GM19467 (cell line): ENCODE measurements at regions not wholly inside any gene's neighbourhood (a gene's known extent, or its start where the extent isn't known, plus 50 kb on each side); places are given as distances from the start of the nearest gene placed in this dataset.
"Not testable (repeated sequence)": the region's sequence is repeated elsewhere in the genome, so short reads cannot be mapped to it uniquely, and the experiment has no call there.

Source experiments
- ATAC-seq: cut with Tn5 transposase; IDR thresholded peaks from one replicate; pipeline ENCODE4 v1.9.1; 2021; ENCODE audit warnings: mild to moderate bottlenecking, moderate library complexity; ENCODE audit not compliant: unreplicated experiment

- no peak for ATAC-seq
These were observed 1240.5 kb downstream of the UQCRFS1 start for GRCh38 chr19:27972291-27973040.

GRCh38 chr19:27971869-27972268, 1241.1 kb downstream of the UQCRFS1 start:
- no peak for ATAC-seq

- ATAC-seq = no peak
These were observed 1241.9 kb downstream of the UQCRFS1 start for GRCh38 chr19:27971071-27971470.

GRCh38 chr19:27966390-27966816, 1246.5 kb downstream of the UQCRFS1 start:
- ATAC-seq = no peak

- no peak for ATAC-seq
These were observed 1248.8 kb downstream of the UQCRFS1 start for GRCh38 chr19:27964185-27964584.

GRCh38 chr19:27962264-27962663, 1250.7 kb downstream of the UQCRFS1 start:
- no peak for ATAC-seq

- no peak for ATAC-seq
These were observed 1257.2 kb downstream of the UQCRFS1 start for GRCh38 chr19:27955485-27956480.

- ATAC-seq = not testable (repeated sequence)
These were observed 1270.3 kb downstream of the UQCRFS1 start for GRCh38 chr19:27942607-27943006.

GRCh38 chr19:27936139-27936538, 1276.8 kb downstream of the UQCRFS1 start:
- no peak for ATAC-seq

GRCh38 chr19:27935669-27936068, 1277.3 kb downstream of the UQCRFS1 start:
- ATAC-seq = no peak

GRCh38 chr19:27929399-27929798, 1283.6 kb downstream of the UQCRFS1 start:
- ATAC-seq = no peak

GRCh38 chr19:27925202-27925601, 1287.7 kb downstream of the UQCRFS1 start:
- ATAC-seq = no peak

GRCh38 chr19:27922970-27923369, 1290.0 kb downstream of the UQCRFS1 start:
- no peak for ATAC-seq

- ATAC-seq = no peak
These were observed 1292.2 kb downstream of the UQCRFS1 start for GRCh38 chr19:27920774-27921173.

GRCh38 chr19:27918818-27919217, 1294.1 kb downstream of the UQCRFS1 start:
- no peak for ATAC-seq

- no peak for ATAC-seq
These were observed 1301.6 kb downstream of the UQCRFS1 start for GRCh38 chr19:27911122-27911898.

GRCh38 chr19:27909861-27910260, 1303.1 kb downstream of the UQCRFS1 start:
- no peak for ATAC-seq

GRCh38 chr19:27909185-27909840, 1303.6 kb downstream of the UQCRFS1 start:
- ATAC-seq = no peak

GRCh38 chr19:27906081-27906480, 1306.9 kb downstream of the UQCRFS1 start:
- no peak for ATAC-seq

- no peak for ATAC-seq
These were observed 1307.9 kb downstream of the UQCRFS1 start for GRCh38 chr19:27905074-27905473.
